ENCODE measurements at regions not wholly inside any gene's neighbourhood (a gene's known extent, or its start where the extent isn't known, plus 50 kb on each side); places are given as distances from the start of the nearest gene placed in this dataset.

DNA sequence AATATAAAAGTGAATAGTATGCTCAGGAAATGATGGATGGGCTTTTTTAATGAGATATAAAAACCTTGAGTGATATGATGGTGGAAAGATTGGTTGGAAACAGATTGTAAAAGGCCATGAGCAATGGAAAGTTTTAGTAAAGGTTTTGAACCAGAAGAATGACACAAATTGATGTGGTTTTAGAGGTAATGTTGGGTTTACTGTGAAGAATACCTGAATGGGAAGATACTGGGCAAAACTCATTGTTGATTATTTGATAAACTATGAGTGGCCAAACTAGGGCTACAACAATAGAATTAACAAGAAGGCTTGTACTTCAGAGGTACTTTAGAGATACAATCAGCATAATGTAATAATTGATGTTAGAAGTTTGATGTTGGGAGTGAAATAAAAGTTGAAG is 108.5 kb downstream of the PTGS2 start:
- ChIA-PET POLR2A (no interaction called here), CTCF (no interaction called here)
- no peak for DNase-seq (ENCODE audit: low read depth, low spot score)

DNA sequence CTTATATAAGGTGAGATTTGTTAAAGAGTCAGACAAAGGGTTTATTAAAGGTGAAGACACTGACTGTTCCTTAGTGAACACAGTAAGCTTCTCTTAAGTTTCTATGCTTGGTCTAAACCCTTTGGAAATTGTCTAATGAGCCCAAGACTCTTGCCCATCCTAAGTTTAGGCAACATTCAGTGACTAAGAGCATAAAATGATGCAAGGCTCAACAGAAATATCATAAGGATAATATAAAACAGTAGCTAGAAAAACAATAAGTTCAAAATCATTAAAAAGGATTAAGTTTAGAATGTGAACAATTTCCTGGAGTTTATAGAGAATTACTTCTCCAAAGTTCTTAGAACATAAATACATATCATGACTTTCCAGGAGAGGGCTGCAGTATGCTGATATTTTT is 108.9 kb upstream of the PDC start:
- H3K9me3 ChIP-seq (ENCODE audit: control insufficient read depth, insufficient read depth, low read length) = no peaks in the 10 kb centered on the region
- CTCF ChIA-PET = interaction anchor here (1.0 to 1.2 kb wide), 3 partner anchors 166 to 416 kb away, joined by 3 read pairs; partner anchors contain the start of genes ODR4 and TPR
- no peak for DNase-seq (ENCODE audit: low read depth, low spot score)
- no peaks in the 10 kb centered on the region for H3K27me3 ChIP-seq (ENCODE audit: control insufficient read depth, insufficient read depth, low read length)
- H3K27ac ChIP-seq (ENCODE audit: low read depth, low read length) = no peak overlapping the region
- no peak overlapping the region for H3K4me3 ChIP-seq (ENCODE audit: low read depth, low read length)
- TF ChIP-seq, protein P1, sequence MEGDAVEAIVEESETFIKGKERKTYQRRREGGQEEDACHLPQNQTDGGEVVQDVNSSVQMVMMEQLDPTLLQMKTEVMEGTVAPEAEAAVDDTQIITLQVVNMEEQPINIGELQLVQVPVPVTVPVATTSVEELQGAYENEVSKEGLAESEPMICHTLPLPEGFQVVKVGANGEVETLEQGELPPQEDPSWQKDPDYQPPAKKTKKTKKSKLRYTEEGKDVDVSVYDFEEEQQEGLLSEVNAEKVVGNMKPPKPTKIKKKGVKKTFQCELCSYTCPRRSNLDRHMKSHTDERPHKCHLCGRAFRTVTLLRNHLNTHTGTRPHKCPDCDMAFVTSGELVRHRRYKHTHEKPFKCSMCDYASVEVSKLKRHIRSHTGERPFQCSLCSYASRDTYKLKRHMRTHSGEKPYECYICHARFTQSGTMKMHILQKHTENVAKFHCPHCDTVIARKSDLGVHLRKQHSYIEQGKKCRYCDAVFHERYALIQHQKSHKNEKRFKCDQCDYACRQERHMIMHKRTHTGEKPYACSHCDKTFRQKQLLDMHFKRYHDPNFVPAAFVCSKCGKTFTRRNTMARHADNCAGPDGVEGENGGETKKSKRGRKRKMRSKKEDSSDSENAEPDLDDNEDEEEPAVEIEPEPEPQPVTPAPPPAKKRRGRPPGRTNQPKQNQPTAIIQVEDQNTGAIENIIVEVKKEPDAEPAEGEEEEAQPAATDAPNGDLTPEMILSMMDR (IDR thresholded peaks at IDR 0.05; ENCODE audit: low read depth, low read length) = no peak
- POLR2A ChIA-PET = no interaction called here

More for the DNA sequence above, 108.5 kb downstream of the PTGS2 start:
- no peak overlapping the region for H3K27ac ChIP-seq (ENCODE audit: low read depth, low read length)
- no peaks in the 10 kb centered on the region for H3K9me3 ChIP-seq (ENCODE audit: control insufficient read depth, insufficient read depth, low read length)
- H3K27me3 ChIP-seq (ENCODE audit: control insufficient read depth, insufficient read depth, low read length) = no peaks in the 10 kb centered on the region
- H3K4me3 ChIP-seq (ENCODE audit: low read depth, low read length) = no peak overlapping the region
- TF ChIP-seq, protein P1 (IDR thresholded peaks at IDR 0.05; ENCODE audit: low read depth, low read length) = no peak

- TF ChIP-seq, protein P1 (IDR thresholded peaks at IDR 0.05; ENCODE audit: low read depth, low read length) = no peak
- ChIA-PET POLR2A (no interaction called here), CTCF (interaction anchor here (0.8 kb wide), 1 partner anchor 10 kb away, joined by 3 read pairs; no protein-coding TSS in a partner anchor)
- Histone ChIP-seq H3K27ac (ENCODE audit: low read depth, low read length) (no peak overlapping the region), H3K9me3 (ENCODE audit: control insufficient read depth, insufficient read depth, low read length) (no peaks in the 10 kb centered on the region), H3K4me3 (ENCODE audit: low read depth, low read length) (no peak overlapping the region), H3K27me3 (ENCODE audit: control insufficient read depth, insufficient read depth, low read length) (no peaks in the 10 kb centered on the region)
- DNase-seq (ENCODE audit: low read depth, low spot score) = no peak
These were observed 107.3 kb upstream of the PDC start for GRCh38 chr1:186568221-186568620.

- DNase-seq (ENCODE audit: low read depth, low spot score) = no peak
- ChIA-PET CTCF (no interaction called here), POLR2A (no interaction called here)
- Histone ChIP-seq H3K4me3 (ENCODE audit: low read depth, low read length) (no peak overlapping the region), H3K27ac (ENCODE audit: low read depth, low read length) (no peak overlapping the region), H3K9me3 (ENCODE audit: control insufficient read depth, insufficient read depth, low read length) (no peaks in the 10 kb centered on the region), H3K27me3 (ENCODE audit: control insufficient read depth, insufficient read depth, low read length) (no peaks in the 10 kb centered on the region)
- TF ChIP-seq, protein P1 (IDR thresholded peaks at IDR 0.05; ENCODE audit: low read depth, low read length) = no peak
These were observed 105.4 kb upstream of the PDC start for GRCh38 chr1:186566140-186566855.

GRCh38 chr1:186564582-186564981 is 103.7 kb upstream of the PDC start:
- Histone ChIP-seq H3K27me3 (ENCODE audit: control insufficient read depth, insufficient read depth, low read length) (no peaks in the 10 kb centered on the region), H3K4me3 (ENCODE audit: low read depth, low read length) (no peak overlapping the region), H3K27ac (ENCODE audit: low read depth, low read length) (no peak overlapping the region), H3K9me3 (ENCODE audit: control insufficient read depth, insufficient read depth, low read length) (no peaks in the 10 kb centered on the region)
- CTCF ChIA-PET = interaction anchor here (0.7 to 1.3 kb wide), 3 partner anchors 53 to 160 kb away, joined by 3 read pairs; no protein-coding TSS in a partner anchor
- TF ChIP-seq, protein P1 (IDR thresholded peaks at IDR 0.05; ENCODE audit: low read depth, low read length) = no peak
- DNase-seq (ENCODE audit: low read depth, low spot score) = no peak
- POLR2A ChIA-PET = no interaction called here

Measured in AG04450 (cell line).